GM12878 (cell line): ENCODE measurements at regions not wholly inside any gene's neighbourhood (a gene's known extent, or its start where the extent isn't known, plus 50 kb on each side); places are given as distances from the start of the nearest gene placed in this dataset.

ENCODE experiments used
- ATAC-seq: fragments of 200-7000 bp; cut with Tn5 transposase; 3 replicates; pipeline ENCODE4 v1.9.1; 2020; ENCODE audit warnings: mild to moderate bottlenecking, moderate library complexity
- BruUV-seq: library from RNA; stranded (reverse); fragments of 400-500 nt; replicated peaks from 2 replicates; lab custom pipeline; 2021; lab: Mats Ljungman, UMichigan
- CTCF ChIA-PET: fragments of 300-600 bp; sonication (Branson Sonifier 250); formaldehyde crosslinking; extraction: SDS; loops from one replicate; lab custom pipeline; 2021; ENCODE audit warnings: inconsistent platforms; lab: Yijun Ruan, JAX
- POLR2A ChIA-PET: fragments of 350-600 bp; formaldehyde crosslinking; extraction: SDS; loops from one replicate; lab custom pipeline; 2021; ENCODE audit warnings: inconsistent platforms; lab: Charles Lee
- RAD21 ChIA-PET: fragments of 300-600 bp; sonication (Branson Sonifier 250); formaldehyde crosslinking; loops from one replicate; lab custom pipeline; 2023; ENCODE audit warnings: antibody characterized with exemption; ENCODE audit not compliant: unreplicated experiment; lab: Charles Lee
- SMC1A ChIA-PET: fragments of 300-600 bp; sonication (Branson Sonifier 250); formaldehyde crosslinking; loops from one replicate; lab custom pipeline; 2023; ENCODE audit not compliant: unreplicated experiment, uncharacterized antibody; lab: Charles Lee
- DNase-seq: peaks from one replicate; pipeline ENCODE4 v3.0.0-alpha.2; 2011; ENCODE audit warnings: low read depth, low spot score
- FAIRE-seq: peaks from 3 replicates; lab custom pipeline; 2011; peaks lifted over from hg19 to GRCh38; lab: Jason Lieb, UNC
- H2AFZ ChIP-seq: 2 replicates; pipeline ENCODE4 v1.6.0; 2011; ENCODE audit warnings: low read depth, low read length, control low read depth; ENCODE audit not compliant: control insufficient read depth
- H3K27ac ChIP-seq: 2 replicates; pipeline ENCODE4 v1.5.1; 2011; ENCODE audit warnings: control low read depth; ENCODE audit not compliant: control insufficient read depth, insufficient read depth
- H3K27me3 ChIP-seq, 2 experiments: replicated peaks in 1 of 2; 2 replicates each; pipeline versions ENCODE4 v1.6.0 to v1.6.1; 2011; ENCODE audit warnings: low read length in 1 of 2; ENCODE audit not compliant: control insufficient read depth in 2 of 2, insufficient read depth in 2 of 2
- H3K36me3 ChIP-seq, 2 experiments: 2 replicates each; pipeline ENCODE4 v1.5.1; 2011; ENCODE audit warnings: low read length in 1 of 2; ENCODE audit not compliant: control insufficient read depth in 2 of 2, insufficient read depth in 2 of 2
- H3K4me1 ChIP-seq: 2 replicates; pipeline ENCODE4 v1.6.1; 2011; ENCODE audit warnings: mild to moderate bottlenecking, low read length, moderate library complexity, mixed read lengths; ENCODE audit not compliant: control insufficient read depth, insufficient read depth
- H3K4me2 ChIP-seq: 2 replicates; pipeline ENCODE4 v1.6.0; 2011; ENCODE audit warnings: control low read depth; ENCODE audit not compliant: control insufficient read depth, insufficient read depth
- H3K4me3 ChIP-seq: fragments of 200-600 bp; sonication (generic); 2 replicates; pipeline ENCODE4 v1.5.1; 2016
- H3K79me2 ChIP-seq: 2 replicates; pipeline ENCODE4 v1.6.0; 2011; ENCODE audit warnings: low read length; ENCODE audit not compliant: control insufficient read depth, insufficient read depth
- H3K9ac ChIP-seq: 2 replicates; pipeline ENCODE4 v1.8.0; 2011; ENCODE audit warnings: low read length, control low read depth, mixed read lengths; ENCODE audit not compliant: control insufficient read depth, insufficient read depth
- H3K9me3 ChIP-seq: replicated peaks from 3 replicates; pipeline ENCODE4 v1.5.1; 2011; ENCODE audit warnings: mild to moderate bottlenecking, low read length; ENCODE audit not compliant: control insufficient read depth, insufficient read depth
- H4K20me1 ChIP-seq: 2 replicates; pipeline ENCODE4 v1.6.0; 2011; ENCODE audit not compliant: control insufficient read depth, insufficient read depth
- ASH2L ChIP-seq: fragments of 300-600, 200-600 bp; sonication (generic); IDR thresholded peaks from 2 replicates; pipeline ENCODE4 v1.6.1; 2017; ENCODE audit warnings: low read depth, mild to moderate bottlenecking, borderline replicate concordance
- EED ChIP-seq: sonication (generic); IDR thresholded peaks from 2 replicates; pipeline ENCODE4 v1.6.1; 2016; ENCODE audit warnings: antibody characterized with exemption, low read depth
- FOXK2 ChIP-seq: fragments of 450-650 bp; IDR thresholded peaks from 2 replicates; pipeline ENCODE4 v1.6.1; 2017; ENCODE audit warnings: mild to moderate bottlenecking, moderate library complexity
- HDAC6 ChIP-seq: fragments of 200-600 bp; sonication (generic); IDR thresholded peaks from one replicate; pipeline ENCODE4 v1.8.0; 2017; ENCODE audit warnings: antibody characterized with exemption; ENCODE audit not compliant: unreplicated experiment
- KLF5 ChIP-seq: fragments of 450-650 bp; IDR thresholded peaks from 2 replicates; pipeline ENCODE4 v1.6.1; 2014; ENCODE audit warnings: mild to moderate bottlenecking; ENCODE audit not compliant: partially characterized antibody
- MTA3 ChIP-seq: IDR thresholded peaks from 2 replicates; pipeline ENCODE4 v1.6.1; 2012; ENCODE audit warnings: low read length, inconsistent platforms, borderline replicate concordance
- NR2C1 ChIP-seq: fragments of 450-650 bp; IDR thresholded peaks from 2 replicates; pipeline ENCODE4 v1.6.1; 2017; ENCODE audit warnings: antibody characterized with exemption, mild to moderate bottlenecking, moderate library complexity
- RCOR1 ChIP-seq: conservative IDR thresholded peaks from 2 replicates; pipeline ENCODE4 v1.6.1; 2012; ENCODE audit warnings: low read depth, low read length, improper control_type of control experiment
- SIX5 ChIP-seq: IDR thresholded peaks from 2 replicates; pipeline ENCODE4 v1.6.1; 2011; ENCODE audit warnings: mild to moderate bottlenecking, low read depth, low read length, moderate library complexity; ENCODE audit not compliant: severe bottlenecking
- TARDBP ChIP-seq: IDR thresholded peaks from 2 replicates; pipeline ENCODE4 v1.6.1; 2016; ENCODE audit warnings: borderline replicate concordance
- WRNIP1 ChIP-seq: IDR thresholded peaks from 2 replicates; pipeline ENCODE4 v1.6.1; 2011; ENCODE audit warnings: low read depth, low read length, improper control_type of control experiment, borderline replicate concordance
- ZSCAN29 ChIP-seq: fragments of 450-650 bp; IDR thresholded peaks from 2 replicates; pipeline ENCODE4 v1.6.1; 2017; ENCODE audit warnings: mild to moderate bottlenecking, moderate library complexity
- WGBS: methylation state at CpG from one replicate; pipeline ENCODE4 v1.1.6; 2016; ENCODE audit warnings: low lambda C conversion rate; ENCODE audit not compliant: insufficient replicate concordance, insufficient coverage; ENCODE audit errors: missing lambda C conversion rate; 5-methylcytosine and 5-hydroxymethylcytosine counted together
- in situ Hi-C: fragments of 300-500 bp; cut with MboI; formaldehyde crosslinking; loops from 9 replicates; pipeline ENCODE4 v1.14.3; 2018; ENCODE audit warnings: mixed read lengths
- intact Hi-C: fragments of 100-400 bp; cut with micrococcal nuclease; formaldehyde crosslinking; loops from one replicate; pipeline ENCODE4 v1.14.2; 2022; ENCODE audit not compliant: unreplicated experiment
- TF ChIP-seq, protein P1 (sequence below): fragments of 450-650 bp; IDR thresholded peaks from 2 replicates; pipeline ENCODE4 v1.6.1; 2016; ENCODE audit warnings: mild to moderate bottlenecking
- TF ChIP-seq, protein P2 (sequence below): IDR thresholded peaks from 2 replicates; pipeline ENCODE4 v1.6.1; 2012; ENCODE audit warnings: low read length, inconsistent platforms
- TF ChIP-seq, protein P3 (sequence below): IDR thresholded peaks from 2 replicates; pipeline ENCODE4 v1.6.1; 2011; ENCODE audit warnings: mild to moderate bottlenecking, low read depth, low read length, moderate library complexity; ENCODE audit not compliant: insufficient replicate concordance
- TF ChIP-seq, protein P4 (sequence below): fragments of 450-650 bp; IDR thresholded peaks from 2 replicates; pipeline ENCODE4 v1.6.1; 2017; ENCODE audit warnings: mild to moderate bottlenecking, moderate library complexity

DNA sequence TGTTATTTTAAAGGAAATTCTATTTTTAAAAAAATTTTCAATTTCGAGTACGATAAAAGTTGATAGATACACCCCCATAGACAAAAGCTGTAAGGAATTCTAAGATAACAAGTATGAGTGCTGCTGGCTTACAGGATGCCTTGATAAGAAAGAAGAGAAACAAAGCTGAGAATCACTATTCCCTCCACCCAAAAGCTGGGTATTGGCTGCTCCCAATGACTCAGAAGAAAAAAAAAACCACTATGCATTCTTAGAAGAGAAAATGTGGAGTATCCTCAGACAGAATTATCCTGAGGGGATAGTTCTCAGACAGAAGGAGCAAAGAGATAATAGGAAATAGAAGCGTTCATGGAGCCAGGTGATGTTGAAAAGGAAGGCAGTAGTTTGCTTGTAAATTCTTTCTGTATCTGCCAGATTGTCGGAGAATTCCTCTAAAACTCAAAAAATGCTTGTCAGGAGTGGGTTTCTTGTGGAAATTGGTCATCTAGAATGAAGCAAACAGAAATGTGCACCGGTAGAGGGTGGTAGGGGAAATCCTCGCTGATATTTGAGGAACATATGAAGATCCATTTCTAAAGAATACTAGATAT lies 217.5 kb upstream of the ADAMTS3 start (continued):
- TF ChIP-seq, protein P1, sequence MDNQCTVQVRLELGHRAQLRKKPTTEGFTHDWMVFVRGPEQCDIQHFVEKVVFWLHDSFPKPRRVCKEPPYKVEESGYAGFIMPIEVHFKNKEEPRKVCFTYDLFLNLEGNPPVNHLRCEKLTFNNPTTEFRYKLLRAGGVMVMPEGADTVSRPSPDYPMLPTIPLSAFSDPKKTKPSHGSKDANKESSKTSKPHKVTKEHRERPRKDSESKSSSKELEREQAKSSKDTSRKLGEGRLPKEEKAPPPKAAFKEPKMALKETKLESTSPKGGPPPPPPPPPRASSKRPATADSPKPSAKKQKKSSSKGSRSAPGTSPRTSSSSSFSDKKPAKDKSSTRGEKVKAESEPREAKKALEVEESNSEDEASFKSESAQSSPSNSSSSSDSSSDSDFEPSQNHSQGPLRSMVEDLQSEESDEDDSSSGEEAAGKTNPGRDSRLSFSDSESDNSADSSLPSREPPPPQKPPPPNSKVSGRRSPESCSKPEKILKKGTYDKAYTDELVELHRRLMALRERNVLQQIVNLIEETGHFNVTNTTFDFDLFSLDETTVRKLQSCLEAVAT = no peak
- TF ChIP-seq EED (no peak), SIX5 (no peak), ASH2L (no peak)
- TF ChIP-seq, protein P2, sequence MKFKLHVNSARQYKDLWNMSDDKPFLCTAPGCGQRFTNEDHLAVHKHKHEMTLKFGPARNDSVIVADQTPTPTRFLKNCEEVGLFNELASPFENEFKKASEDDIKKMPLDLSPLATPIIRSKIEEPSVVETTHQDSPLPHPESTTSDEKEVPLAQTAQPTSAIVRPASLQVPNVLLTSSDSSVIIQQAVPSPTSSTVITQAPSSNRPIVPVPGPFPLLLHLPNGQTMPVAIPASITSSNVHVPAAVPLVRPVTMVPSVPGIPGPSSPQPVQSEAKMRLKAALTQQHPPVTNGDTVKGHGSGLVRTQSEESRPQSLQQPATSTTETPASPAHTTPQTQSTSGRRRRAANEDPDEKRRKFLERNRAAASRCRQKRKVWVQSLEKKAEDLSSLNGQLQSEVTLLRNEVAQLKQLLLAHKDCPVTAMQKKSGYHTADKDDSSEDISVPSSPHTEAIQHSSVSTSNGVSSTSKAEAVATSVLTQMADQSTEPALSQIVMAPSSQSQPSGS = no peak

DNA sequence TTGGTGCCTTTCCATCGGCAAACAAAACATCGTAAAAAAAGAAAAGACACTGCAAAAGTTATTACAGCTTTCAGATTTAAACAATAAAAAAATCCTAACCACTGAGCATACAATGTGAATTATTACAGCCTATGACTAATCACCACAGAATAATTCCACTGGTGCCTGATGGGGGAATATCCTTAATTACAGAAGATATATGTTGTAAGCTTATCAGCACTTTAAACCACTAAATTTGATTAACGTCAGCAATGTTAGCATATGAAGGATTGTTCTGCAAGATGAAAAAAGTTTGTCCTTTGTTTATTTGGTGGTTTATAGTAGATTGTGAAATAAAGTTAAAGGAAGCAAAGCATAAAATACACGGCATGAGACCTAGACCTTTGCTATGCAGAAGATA lies 210.2 kb upstream of the ADAMTS3 start:
- Histone ChIP-seq H3K9me3 (no peaks in the 10 kb centered on the region), H3K36me3 (no peaks in the 10 kb centered on the region), H3K4me1 (no peaks in the 10 kb centered on the region), H3K9ac (no peak overlapping the region), H3K4me3 (no peak overlapping the region), H3K79me2 (no peaks in the 10 kb centered on the region), H2AFZ (no peak overlapping the region), H3K27ac (no peak overlapping the region), H3K27me3 (no peaks in the 10 kb centered on the region), H4K20me1 (no peaks in the 10 kb centered on the region), H3K4me2 (no peak overlapping the region)
- SMC1A ChIA-PET = interaction anchor here (0.7 kb wide), 1 partner anchor 21 kb away, joined by 3 read pairs; no protein-coding TSS in a partner anchor
- WGBS = 32% methylated on average over 4 of the region's 4 CpGs
- no TSS peak for BruUV-seq
- DNase-seq (no peak), ATAC-seq (no peak), FAIRE-seq (no peak)
- RAD21 ChIA-PET = no interaction called here
- POLR2A ChIA-PET = no interaction called here
- in situ Hi-C loops = no loop called here
- intact Hi-C loops = no loop called here
- CTCF ChIA-PET = no interaction called here
- TF ChIP-seq, protein P3, sequence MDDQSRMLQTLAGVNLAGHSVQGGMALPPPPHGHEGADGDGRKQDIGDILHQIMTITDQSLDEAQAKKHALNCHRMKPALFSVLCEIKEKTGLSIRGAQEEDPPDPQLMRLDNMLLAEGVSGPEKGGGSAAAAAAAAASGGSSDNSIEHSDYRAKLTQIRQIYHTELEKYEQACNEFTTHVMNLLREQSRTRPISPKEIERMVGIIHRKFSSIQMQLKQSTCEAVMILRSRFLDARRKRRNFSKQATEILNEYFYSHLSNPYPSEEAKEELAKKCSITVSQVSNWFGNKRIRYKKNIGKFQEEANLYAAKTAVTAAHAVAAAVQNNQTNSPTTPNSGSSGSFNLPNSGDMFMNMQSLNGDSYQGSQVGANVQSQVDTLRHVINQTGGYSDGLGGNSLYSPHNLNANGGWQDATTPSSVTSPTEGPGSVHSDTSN = no peak
- TF ChIP-seq, protein P4, sequence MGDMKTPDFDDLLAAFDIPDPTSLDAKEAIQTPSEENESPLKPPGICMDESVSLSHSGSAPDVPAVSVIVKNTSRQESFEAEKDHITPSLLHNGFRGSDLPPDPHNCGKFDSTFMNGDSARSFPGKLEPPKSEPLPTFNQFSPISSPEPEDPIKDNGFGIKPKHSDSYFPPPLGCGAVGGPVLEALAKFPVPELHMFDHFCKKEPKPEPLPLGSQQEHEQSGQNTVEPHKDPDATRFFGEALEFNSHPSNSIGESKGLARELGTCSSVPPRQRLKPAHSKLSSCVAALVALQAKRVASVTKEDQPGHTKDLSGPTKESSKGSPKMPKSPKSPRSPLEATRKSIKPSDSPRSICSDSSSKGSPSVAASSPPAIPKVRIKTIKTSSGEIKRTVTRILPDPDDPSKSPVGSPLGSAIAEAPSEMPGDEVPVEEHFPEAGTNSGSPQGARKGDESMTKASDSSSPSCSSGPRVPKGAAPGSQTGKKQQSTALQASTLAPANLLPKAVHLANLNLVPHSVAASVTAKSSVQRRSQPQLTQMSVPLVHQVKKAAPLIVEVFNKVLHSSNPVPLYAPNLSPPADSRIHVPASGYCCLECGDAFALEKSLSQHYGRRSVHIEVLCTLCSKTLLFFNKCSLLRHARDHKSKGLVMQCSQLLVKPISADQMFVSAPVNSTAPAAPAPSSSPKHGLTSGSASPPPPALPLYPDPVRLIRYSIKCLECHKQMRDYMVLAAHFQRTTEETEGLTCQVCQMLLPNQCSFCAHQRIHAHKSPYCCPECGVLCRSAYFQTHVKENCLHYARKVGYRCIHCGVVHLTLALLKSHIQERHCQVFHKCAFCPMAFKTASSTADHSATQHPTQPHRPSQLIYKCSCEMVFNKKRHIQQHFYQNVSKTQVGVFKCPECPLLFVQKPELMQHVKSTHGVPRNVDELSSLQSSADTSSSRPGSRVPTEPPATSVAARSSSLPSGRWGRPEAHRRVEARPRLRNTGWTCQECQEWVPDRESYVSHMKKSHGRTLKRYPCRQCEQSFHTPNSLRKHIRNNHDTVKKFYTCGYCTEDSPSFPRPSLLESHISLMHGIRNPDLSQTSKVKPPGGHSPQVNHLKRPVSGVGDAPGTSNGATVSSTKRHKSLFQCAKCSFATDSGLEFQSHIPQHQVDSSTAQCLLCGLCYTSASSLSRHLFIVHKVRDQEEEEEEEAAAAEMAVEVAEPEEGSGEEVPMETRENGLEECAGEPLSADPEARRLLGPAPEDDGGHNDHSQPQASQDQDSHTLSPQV = no peak
- TF ChIP-seq KLF5 = no peak
- TF ChIP-seq HDAC6 = no peak
- TF ChIP-seq TARDBP = no peak
- TF ChIP-seq ZSCAN29 = no peak
- no peak for TF ChIP-seq RCOR1
- TF ChIP-seq NR2C1 = no peak
- no peak for TF ChIP-seq WRNIP1
- TF ChIP-seq FOXK2 = no peak
- TF ChIP-seq MTA3 = no peak
